Esophagus muscularis mucosa (tissue), 4 donors: ENCODE measurements at regions not wholly inside any gene's neighbourhood (a gene's known extent, or its start where the extent isn't known, plus 50 kb on each side); places are given as distances from the start of the nearest gene placed in this dataset.
"Not testable (repeated sequence)": the region's sequence is repeated elsewhere in the genome, so short reads cannot be mapped to it uniquely, and the experiment has no call there.

ENCODE experiments used
- DNase-seq: peaks from one replicate; pipeline ENCODE4 v3.0.0-alpha.2; 2017; ENCODE audit errors: extremely low spot score
- H3K27ac ChIP-seq, 4 donors: fragments of 200-600 bp; sonication (generic); replicated peaks in 1 of 4; 1 replicate in 3 of 4; 2 replicates in 1 of 4; pipeline ENCODE4 v1.5.1; 2016 to 2019; ENCODE audit warnings: mild to moderate bottlenecking in 1 of 4
- H3K27me3 ChIP-seq, 4 donors: fragments of 200-600 bp; sonication (generic); one replicate each; pipeline versions ENCODE4 v1.5.1 to v1.6.0; 2016 to 2019
- H3K36me3 ChIP-seq, 4 donors: fragments of 200-600 bp; sonication (generic); one replicate each; pipeline ENCODE4 v1.5.1; 2016 to 2019
- H3K4me1 ChIP-seq, 4 donors: fragments of 200-600 bp; sonication (generic); one replicate each; pipeline ENCODE4 v1.5.1; 2016 to 2019
- H3K4me3 ChIP-seq, 4 donors: fragments of 200-600 bp; sonication (generic); 1 replicate in 2 of 4; 2 replicates in 2 of 4; pipeline ENCODE4 v1.5.1; 2016 to 2019; ENCODE audit warnings: mild to moderate bottlenecking in 4 of 4, moderate library complexity in 1 of 4
- H3K9me3 ChIP-seq, 4 donors: fragments of 200-600 bp; sonication (generic); 1 replicate in 3 of 4; 2 replicates in 1 of 4; pipeline ENCODE4 v1.5.1; 2016 to 2019
- CTCF ChIP-seq, 3 experiments: fragments of 200-600 bp in 2 of 3; fragments of 450-650 bp in 1 of 3; sonication (generic) in 2 of 3; IDR thresholded peaks; one replicate each; pipeline ENCODE4 v1.5.1; 2017 to 2019; ENCODE audit warnings: antibody characterized with exemption in 3 of 3, mild to moderate bottlenecking in 2 of 3, moderate library complexity in 1 of 3
- EP300 ChIP-seq: sonication (generic); formaldehyde crosslinking; IDR thresholded peaks from one replicate; pipeline ENCODE4 v1.6.1; 2017; ENCODE audit warnings: antibody characterized with exemption
- POLR2A ChIP-seq: fragments of 450-650 bp; IDR thresholded peaks from one replicate; pipeline ENCODE4 v1.6.1; 2017; ENCODE audit warnings: antibody characterized with exemption, moderate library complexity, mild to moderate bottlenecking, low read depth
- POLR2AphosphoS5 ChIP-seq, 2 donors: sonication (generic); formaldehyde crosslinking; IDR thresholded peaks; one replicate each; pipeline ENCODE4 v1.6.1; 2017; ENCODE audit warnings: antibody characterized with exemption in 2 of 2
- WGBS: methylation state at CpG from one replicate; pipeline ENCODE4 v1.1.5; 2018; 5-methylcytosine and 5-hydroxymethylcytosine counted together
- intact Hi-C: fragments of 100-400 bp; cut with DNase I; formaldehyde crosslinking; loops from one replicate; pipeline ENCODE4 v1.15.1; 2023

DNA sequence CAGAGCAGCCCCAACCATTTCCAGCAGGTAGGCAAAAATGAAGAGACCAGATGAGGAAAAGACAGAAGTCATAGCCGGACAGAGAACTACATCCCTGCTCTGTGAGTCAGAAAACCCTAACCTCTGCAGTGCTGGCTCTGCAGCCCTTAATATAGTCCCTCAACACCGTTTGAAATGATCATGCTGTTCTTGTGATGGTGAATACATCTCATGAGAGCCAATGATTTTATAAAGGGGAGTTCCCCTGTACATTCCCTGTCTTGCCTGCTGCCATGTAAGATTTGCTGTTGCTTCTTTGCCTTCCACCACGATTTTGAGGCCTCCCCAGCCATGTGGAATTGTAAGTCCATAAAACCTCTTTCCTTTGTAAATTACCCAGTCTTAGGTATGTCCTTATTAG, 216.8 kb upstream of the RFX3 start:
- Histone ChIP-seq H3K27me3 (no peaks in the 10 kb centered on the region), H3K4me1 (peaks cover 0 to 6% (median 0%) of the 10 kb centered on the region in 4 donors), H3K36me3 (no peaks in the 10 kb centered on the region), H3K9me3 (no peaks in the 10 kb centered on the region), H3K4me3 (no peak overlapping the region), H3K27ac (no peak overlapping the region)
- no peak for DNase-seq
- intact Hi-C loops = no loop called here
- WGBS = 74% methylated on average over 3 of the region's 3 CpGs
- TF ChIP-seq EP300 (no peak), POLR2AphosphoS5 (IDR thresholded peaks at IDR 0.05) (no peak), CTCF (IDR thresholded peaks at IDR 0.05) (no peak), POLR2A (no peak)

DNA sequence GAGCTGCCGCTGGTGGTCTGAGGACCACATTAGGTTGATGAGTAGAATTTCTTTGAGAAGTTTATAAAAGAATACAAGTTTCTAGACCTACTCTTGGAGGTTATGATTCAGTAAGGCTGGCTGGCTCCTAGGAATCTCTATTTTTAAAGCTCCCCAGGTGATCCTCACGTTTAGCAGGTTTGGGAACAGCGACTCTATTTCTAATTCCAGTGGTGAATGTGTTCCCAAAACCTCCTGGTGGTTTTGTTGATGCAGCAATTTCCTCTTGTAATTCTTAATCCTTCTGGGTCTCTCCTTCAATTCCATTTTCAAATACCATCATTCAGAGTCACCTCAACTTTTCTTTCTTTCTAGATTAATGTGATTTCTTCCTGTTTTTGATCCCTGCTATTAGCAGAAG, 215.9 kb upstream of the RFX3 start:
- Histone ChIP-seq H3K27ac (no peak overlapping the region), H3K4me3 (no peak overlapping the region), H3K4me1 (peaks cover 0 to 6% (median 0%) of the 10 kb centered on the region in 4 donors), H3K36me3 (no peaks in the 10 kb centered on the region), H3K9me3 (no peaks in the 10 kb centered on the region), H3K27me3 (no peaks in the 10 kb centered on the region)
- WGBS = 84% methylated on average over 3 of the region's 3 CpGs
- DNase-seq = no peak
- TF ChIP-seq EP300 (no peak), POLR2A (no peak), POLR2AphosphoS5 (IDR thresholded peaks at IDR 0.05) (no peak), CTCF (IDR thresholded peaks at IDR 0.05) (no peak)
- intact Hi-C loops = no loop called here

GRCh38 chr9:3740690-3741419, 215.1 kb upstream of the RFX3 start:
- no peaks in the 10 kb centered on the region for H3K9me3 ChIP-seq
- H3K27me3 ChIP-seq = no peaks in the 10 kb centered on the region
- H3K36me3 ChIP-seq = no peaks in the 10 kb centered on the region
- H3K27ac ChIP-seq = no peak overlapping the region
- 92% methylated on average over 9 of the region's 9 CpGs for WGBS
- TF ChIP-seq CTCF (IDR thresholded peaks at IDR 0.05) (no peak), POLR2A (no peak), POLR2AphosphoS5 (IDR thresholded peaks at IDR 0.05) (no peak), EP300 (no peak)
- no peaks in the 10 kb centered on the region for H3K4me1 ChIP-seq
- no peak for DNase-seq
- H3K4me3 ChIP-seq = no peak overlapping the region
- intact Hi-C loops = no loop called here

GRCh38 chr9:3736161-3736560, 210.4 kb upstream of the RFX3 start:
- no peak overlapping the region for H3K27ac ChIP-seq
- no peak for DNase-seq
- no peaks in the 10 kb centered on the region for H3K27me3 ChIP-seq
- no peaks in the 10 kb centered on the region for H3K36me3 ChIP-seq
- TF ChIP-seq POLR2AphosphoS5 (IDR thresholded peaks at IDR 0.05) = no peak
- TF ChIP-seq POLR2A = no peak
- no peak for TF ChIP-seq CTCF (IDR thresholded peaks at IDR 0.05)
- TF ChIP-seq EP300 = no peak
- peaks cover 0 to 16% (median 9%) of the 10 kb centered on the region in 4 donors for H3K4me1 ChIP-seq
- intact Hi-C loops = loop anchor here (10.0 kb wide), 1 partner anchor 489 kb away; no protein-coding TSS in a partner anchor
- WGBS = 69% methylated on average over 5 of the region's 5 CpGs
- no peak overlapping the region for H3K4me3 ChIP-seq
- H3K9me3 ChIP-seq = no peaks in the 10 kb centered on the region

DNA sequence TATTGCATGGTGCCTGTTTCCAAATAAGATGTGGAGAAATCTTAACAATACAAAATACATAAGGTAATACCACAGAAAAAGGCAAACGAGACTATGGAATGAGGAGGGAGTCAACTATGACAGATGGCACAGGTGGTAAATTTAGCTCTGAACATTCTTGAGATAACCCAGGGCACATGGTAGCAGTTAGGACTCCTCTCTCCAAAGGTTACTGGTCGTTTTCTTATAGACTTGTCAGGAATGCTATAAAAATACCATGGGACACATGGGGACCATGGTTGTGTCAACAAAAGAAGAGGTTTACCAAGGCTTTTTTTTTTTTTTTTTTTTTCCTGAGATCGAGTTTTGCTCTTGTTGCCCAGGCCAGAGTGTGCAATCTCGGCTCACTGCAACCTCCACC, 209.4 kb upstream of the RFX3 start:
- intact Hi-C loops = loop anchor here (10.0 kb wide), 1 partner anchor 490 kb away; no protein-coding TSS in a partner anchor
- DNase-seq = no peak
- Histone ChIP-seq H3K4me3 (no peak overlapping the region), H3K36me3 (no peaks in the 10 kb centered on the region), H3K27me3 (no peaks in the 10 kb centered on the region), H3K4me1 (peaks cover 0 to 16% (median 9%) of the 10 kb centered on the region in 4 donors), H3K9me3 (no peaks in the 10 kb centered on the region), H3K27ac (no peak overlapping the region)
- WGBS = 76% methylated on average over 4 of the region's 4 CpGs
- TF ChIP-seq POLR2A (no peak), POLR2AphosphoS5 (IDR thresholded peaks at IDR 0.05) (no peak), CTCF (IDR thresholded peaks at IDR 0.05) (no peak), EP300 (no peak)

DNA sequence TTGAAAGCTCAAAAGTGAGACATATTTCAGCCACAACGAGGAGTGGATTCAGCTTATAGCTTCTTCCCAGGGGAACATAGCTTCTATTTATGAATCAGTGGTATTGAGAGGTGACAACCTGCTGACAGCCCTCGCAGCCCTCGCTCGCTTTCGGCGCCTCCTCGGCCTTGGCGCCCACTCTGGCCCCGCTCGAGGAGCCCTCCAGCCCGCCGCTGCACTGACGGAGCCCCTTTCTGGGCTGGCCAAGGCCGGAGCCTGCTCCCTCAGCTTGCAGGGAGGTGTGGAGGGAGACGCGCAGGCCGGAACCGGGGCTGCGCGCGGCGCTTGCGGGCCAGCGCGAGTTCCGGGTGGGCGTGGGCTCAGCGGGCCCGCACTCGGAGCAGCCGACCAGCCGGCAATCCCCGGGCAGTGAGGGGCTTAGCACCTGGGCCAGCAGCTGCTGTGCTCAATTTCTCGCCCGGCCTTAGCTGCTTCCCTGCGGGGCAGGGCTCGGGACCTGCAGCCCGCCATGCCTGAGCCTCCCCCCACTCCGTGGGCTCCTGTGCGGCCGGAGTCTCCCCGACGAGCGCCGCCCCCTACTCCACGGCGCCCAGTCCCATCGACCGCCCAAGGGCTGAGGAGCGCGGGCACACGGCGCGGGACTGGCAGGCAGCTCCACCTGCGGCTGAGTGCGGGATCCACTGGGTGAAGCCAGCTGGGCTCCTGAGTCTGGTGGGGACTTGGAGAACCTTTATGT, 207.9 kb upstream of the RFX3 start:
- not testable (repeated sequence) for DNase-seq

More for the DNA sequence above, 207.9 kb upstream of the RFX3 start:
- H3K4me3 ChIP-seq, H3K27me3 ChIP-seq, H3K9me3 ChIP-seq, H3K36me3 ChIP-seq, H3K27ac ChIP-seq: not testable (repeated sequence)
- 97% methylated on average over 31 of the region's 56 CpGs for WGBS
- H3K4me1 ChIP-seq = peaks cover 0 to 16% (median 9%) of the 10 kb centered on the region in 4 donors
- intact Hi-C loops = loop anchor here (5.0 to 10.0 kb wide), 2 partner anchors 491 to 584 kb away; no protein-coding TSS in a partner anchor
